RWPE1 (cell line): ENCODE measurements at regions not wholly inside any gene's neighbourhood (a gene's known extent, or its start where the extent isn't known, plus 50 kb on each side); places are given as distances from the start of the nearest gene placed in this dataset.

ENCODE experiments used
- CTCF ChIA-PET: fragments of 350-600 bp; sonication (Branson Sonifier 250); formaldehyde crosslinking; extraction: SDS; loops from one replicate; lab custom pipeline; 2021; lab: Yijun Ruan, JAX
- POLR2A ChIA-PET: fragments of 400-600 bp; formaldehyde crosslinking; extraction: SDS; loops from one replicate; lab custom pipeline; 2020; ENCODE audit warnings: antibody characterized with exemption; ENCODE audit not compliant: low non-redundant PET; lab: Yijun Ruan, JAX
- DNase-seq: peaks from one replicate; pipeline ENCODE4 v3.0.0; 2012; ENCODE audit warnings: low spot score
- H3K27ac ChIP-seq: fragments of 450-650 bp; 2 replicates; pipeline ENCODE4 v1.5.1; 2017
- TF ChIP-seq, protein P1 (sequence below): fragments of 450-650 bp; conservative IDR thresholded peaks from 2 replicates; pipeline ENCODE4 v1.5.1; 2017; ENCODE audit warnings: low read depth, mild to moderate bottlenecking

GRCh38 chr11:134554861-134555260 is 142.8 kb upstream of the B3GAT1 start:
- CTCF ChIA-PET: no interaction called here
- TF ChIP-seq, protein P1, sequence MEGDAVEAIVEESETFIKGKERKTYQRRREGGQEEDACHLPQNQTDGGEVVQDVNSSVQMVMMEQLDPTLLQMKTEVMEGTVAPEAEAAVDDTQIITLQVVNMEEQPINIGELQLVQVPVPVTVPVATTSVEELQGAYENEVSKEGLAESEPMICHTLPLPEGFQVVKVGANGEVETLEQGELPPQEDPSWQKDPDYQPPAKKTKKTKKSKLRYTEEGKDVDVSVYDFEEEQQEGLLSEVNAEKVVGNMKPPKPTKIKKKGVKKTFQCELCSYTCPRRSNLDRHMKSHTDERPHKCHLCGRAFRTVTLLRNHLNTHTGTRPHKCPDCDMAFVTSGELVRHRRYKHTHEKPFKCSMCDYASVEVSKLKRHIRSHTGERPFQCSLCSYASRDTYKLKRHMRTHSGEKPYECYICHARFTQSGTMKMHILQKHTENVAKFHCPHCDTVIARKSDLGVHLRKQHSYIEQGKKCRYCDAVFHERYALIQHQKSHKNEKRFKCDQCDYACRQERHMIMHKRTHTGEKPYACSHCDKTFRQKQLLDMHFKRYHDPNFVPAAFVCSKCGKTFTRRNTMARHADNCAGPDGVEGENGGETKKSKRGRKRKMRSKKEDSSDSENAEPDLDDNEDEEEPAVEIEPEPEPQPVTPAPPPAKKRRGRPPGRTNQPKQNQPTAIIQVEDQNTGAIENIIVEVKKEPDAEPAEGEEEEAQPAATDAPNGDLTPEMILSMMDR: no peak

DNA sequence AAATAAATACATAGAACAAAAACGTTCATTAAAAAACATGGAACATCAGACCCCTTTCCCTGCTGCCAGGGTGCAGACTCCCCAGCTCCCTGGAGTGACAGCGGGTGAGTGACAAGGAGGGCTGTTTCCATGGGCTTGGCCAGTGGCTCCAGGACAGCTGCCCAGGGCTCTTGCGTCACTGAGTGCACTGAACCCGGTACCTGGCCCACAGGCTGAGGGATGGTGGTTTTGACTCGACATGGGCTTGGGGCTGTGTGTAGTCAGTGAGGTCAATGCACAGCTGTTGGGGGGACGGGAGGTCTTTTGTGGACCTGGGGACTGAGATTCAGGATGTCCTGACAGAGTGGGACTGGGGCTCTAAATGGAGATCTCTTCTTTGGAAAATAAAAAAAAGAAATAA is 142.1 kb upstream of the B3GAT1 start:
- DNase-seq: no peak
- ChIA-PET CTCF (no interaction called here), POLR2A (no interaction called here)
- no peak overlapping the region for H3K27ac ChIP-seq
- TF ChIP-seq, protein P1: no peak

More at GRCh38 chr11:134554861-134555260, 142.8 kb upstream of the B3GAT1 start:
- no peak overlapping the region for H3K27ac ChIP-seq
- no peak for DNase-seq
- POLR2A ChIA-PET: no interaction called here

DNA sequence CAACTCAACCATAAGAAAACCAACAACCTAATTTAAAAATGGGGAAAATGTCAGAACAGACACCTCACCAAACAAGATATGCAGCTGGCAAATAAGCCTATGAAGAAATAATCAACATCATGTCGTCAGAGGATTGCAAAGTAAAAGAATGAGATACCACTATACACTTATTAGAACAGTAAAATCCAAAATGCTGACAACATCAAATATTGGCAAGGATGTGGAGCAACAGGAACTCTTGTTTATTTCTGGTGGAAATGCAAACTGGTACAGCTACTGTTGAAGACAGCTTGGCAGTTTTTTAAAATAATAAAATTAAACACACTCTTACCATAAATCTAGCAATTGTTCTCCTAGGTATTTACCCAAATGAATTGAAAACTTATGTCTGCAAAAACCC is 140.7 kb upstream of the B3GAT1 start:
- no peak for DNase-seq
- TF ChIP-seq, protein P1: no peak
- ChIA-PET POLR2A (no interaction called here), CTCF (no interaction called here)
- H3K27ac ChIP-seq: no peak overlapping the region

DNA sequence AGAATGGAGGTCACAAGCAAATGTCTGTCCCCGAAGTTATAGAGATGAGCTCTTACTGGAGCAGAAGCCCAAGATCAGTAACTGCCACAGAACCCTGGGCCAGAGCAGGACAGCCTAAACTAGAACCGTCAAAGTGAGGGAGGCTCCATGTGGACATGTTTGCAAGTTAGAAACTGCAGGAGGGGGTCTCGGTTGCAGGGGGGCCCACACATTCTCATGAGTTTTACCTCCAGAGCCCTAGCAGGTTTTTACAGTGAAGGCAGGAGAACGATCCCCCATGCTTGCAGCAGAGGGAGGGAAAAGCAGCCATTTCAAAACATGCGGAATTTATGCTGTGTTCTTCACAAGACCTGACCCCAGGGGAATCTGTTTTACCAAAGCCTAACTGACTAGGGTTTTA is 133.5 kb upstream of the B3GAT1 start:
- no peak for DNase-seq
- POLR2A ChIA-PET: no interaction called here
- TF ChIP-seq, protein P1: no peak
- no peak overlapping the region for H3K27ac ChIP-seq
- CTCF ChIA-PET: no interaction called here

DNA sequence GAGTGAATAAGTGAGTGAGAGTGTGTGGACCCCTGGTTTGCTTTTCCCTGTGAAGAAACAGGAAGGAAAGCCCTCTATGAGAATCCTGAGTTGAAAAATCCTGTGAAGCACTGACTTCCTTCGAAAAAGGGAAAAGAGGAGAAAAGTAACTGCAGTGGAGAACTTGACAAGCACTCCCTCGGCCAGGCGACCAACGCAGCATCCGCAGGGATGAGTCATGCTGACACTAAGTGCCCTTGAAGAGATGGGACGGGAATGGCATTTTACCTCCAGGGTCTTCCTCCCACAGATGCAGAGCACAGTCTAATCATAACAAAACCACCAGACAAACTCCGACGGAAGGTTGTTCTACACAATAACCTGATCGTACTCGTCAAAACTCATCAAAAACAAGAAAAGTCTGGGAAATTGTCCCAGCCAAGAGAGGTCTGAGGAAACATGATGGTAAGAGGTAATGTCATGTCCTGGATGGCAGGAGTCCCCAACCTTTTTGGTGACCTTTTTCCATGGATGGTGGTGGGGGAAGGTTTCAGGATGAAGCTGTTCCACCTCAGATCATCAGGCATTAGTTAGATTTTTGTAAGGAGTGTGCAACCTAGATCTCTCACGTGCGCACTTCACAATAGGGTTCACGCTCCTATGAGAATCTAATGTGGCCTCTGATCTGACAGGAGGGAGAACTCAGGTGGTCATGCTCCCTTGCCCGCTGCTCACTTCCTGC is 132.2 kb upstream of the B3GAT1 start:
- DNase-seq: no peak
- ChIA-PET POLR2A (no interaction called here), CTCF (no interaction called here)
- no peak overlapping the region for H3K27ac ChIP-seq
- TF ChIP-seq, protein P1: no peak

GRCh38 chr11:134543645-134544044 is 131.6 kb upstream of the B3GAT1 start:
- CTCF ChIA-PET: no interaction called here
- DNase-seq: no peak
- no peak overlapping the region for H3K27ac ChIP-seq
- POLR2A ChIA-PET: no interaction called here
- TF ChIP-seq, protein P1: no peak
